ENCODE measurements at regions not wholly inside any gene's neighbourhood (a gene's known extent, or its start where the extent isn't known, plus 50 kb on each side); places are given as distances from the start of the nearest gene placed in this dataset.
A peak's percentile ranks its signal among the peaks of the same experiment; 100 is the strongest.
"Not testable (repeated sequence)": the region's sequence is repeated elsewhere in the genome, so short reads cannot be mapped to it uniquely, and the experiment has no call there.

DNA sequence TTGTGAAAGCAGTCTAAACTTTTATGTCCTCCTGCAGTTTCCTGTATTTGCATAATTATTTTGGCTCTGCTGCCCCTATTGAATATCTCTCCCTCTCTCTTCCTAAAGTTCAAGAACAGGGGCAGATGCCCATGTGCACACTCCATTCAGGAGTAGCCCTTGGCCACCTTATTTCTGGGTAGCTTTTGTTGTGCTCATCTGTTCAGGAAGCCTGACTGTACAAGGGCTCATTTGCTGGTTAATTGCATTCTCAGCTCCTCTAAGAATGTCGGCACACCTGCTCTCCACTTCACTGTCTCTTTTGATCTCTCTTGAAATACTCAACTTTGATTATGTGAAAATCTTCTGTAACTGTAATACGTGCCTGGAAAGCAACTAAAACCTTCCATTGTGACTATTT is 1378.8 kb upstream of the CDH8 start:
- DNase-seq = no peak

DNA sequence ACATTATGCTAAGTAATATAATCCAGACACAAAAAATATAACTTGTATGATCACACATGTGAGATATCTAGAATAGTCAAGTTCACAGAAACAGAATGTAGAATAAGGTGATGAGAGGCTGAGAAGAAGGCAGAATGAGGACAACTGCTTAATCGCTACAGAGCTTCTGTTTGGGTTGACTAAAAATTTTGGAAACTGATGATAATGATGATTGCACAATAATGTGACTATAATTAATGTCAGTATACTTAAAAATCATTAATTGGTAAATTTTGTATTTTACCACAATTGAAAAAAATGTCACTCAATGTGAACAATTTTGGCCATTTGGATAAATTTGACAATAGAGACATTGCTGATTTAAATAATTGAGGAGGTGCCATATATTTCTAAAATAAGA is 1374.4 kb upstream of the CDH8 start:
- no peak for DNase-seq

DNA sequence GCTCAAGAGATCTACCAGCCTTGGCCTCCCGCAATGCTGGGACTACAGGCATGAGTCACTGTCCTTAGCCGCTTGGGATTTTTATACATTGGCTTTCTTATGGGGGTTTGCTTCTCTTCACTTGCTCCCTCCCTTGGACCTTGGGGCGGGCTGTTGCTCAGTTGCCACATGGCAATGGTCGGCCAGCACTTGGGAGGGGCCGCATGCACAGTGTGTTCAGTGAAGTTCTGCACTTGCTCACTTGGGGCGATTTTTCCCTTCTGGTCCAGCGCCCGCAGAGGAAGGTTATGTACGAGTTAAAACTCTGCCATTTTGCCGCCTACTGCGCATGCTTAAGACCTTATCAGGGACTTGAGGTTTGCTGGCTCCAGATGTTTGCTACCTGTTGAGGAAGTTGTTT is 1367.6 kb upstream of the CDH8 start:
- DNase-seq = no peak

DNA sequence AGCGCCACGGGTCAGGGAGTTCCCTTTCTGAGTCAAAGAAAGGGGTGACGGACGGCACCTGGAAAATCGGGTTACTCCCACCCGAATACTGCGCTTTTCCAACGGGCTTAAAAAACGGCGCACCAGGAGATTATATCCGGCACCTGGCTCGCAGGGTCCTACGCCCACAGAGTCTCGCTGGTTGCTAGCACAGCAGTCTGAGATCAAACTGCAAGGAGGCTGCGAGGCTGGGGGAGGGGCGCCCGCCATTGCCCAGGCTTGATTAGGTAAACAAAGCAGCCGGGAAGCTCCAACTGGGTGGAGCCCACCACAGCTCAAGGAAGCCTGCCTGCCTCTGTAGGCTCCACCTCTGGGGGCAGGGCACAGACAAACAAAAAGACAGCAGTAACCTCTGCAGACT is 1352.0 kb upstream of the CDH8 start:
- not testable (repeated sequence) for DNase-seq

DNA sequence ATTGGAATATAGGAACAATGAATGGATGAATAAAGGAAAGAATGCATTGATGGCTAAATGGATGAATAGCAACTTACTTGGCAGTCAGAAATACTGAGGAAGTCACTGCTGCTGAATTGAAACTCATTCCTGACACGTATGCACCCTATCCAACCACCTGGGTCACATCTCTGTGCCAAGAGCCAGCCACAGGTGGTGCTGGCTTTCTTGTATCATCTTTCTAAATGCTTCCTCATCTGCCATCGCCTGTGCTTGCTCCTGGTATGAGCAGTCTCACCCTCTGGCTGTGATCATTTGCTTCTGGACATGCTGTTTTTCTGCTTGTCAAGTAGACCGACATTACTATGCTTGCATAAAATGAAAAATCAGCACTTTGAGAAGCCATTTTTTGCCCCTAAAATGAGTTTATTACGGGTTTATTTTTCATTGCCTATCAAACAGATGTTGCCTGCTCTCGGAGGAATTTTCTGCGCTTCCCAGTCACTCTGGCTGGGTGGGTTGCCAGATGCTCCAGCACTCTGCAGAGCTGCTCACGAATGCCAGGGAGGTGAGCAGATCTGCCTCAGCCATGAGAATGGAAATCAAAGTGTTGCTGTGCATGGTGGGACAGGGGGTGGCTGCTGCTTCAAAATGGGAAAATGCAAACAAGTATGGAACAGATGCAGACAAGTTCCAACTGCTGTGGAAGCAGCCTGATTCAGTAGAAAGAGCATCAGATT is 1349.6 kb upstream of the CDH8 start:
- no peak for DNase-seq

DNA sequence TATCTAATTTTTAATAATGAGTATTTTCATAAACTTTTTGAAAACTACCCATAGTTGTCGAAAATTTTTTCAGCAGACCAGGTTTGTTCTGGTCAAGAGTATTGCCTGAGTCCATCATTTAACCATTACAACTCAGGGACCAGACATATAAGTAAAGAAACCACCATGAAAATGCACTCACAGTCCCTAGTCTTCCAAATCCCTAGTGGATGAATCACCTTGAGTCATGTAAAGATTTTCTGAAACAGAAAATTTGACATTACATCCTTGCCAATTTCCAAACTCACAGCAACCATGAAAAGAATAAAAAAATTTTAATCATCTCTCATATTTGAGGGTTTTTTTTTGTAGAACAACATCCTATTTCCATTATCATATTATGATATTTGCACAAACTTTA is 1337.5 kb upstream of the CDH8 start:
- DNase-seq = no peak

DNA sequence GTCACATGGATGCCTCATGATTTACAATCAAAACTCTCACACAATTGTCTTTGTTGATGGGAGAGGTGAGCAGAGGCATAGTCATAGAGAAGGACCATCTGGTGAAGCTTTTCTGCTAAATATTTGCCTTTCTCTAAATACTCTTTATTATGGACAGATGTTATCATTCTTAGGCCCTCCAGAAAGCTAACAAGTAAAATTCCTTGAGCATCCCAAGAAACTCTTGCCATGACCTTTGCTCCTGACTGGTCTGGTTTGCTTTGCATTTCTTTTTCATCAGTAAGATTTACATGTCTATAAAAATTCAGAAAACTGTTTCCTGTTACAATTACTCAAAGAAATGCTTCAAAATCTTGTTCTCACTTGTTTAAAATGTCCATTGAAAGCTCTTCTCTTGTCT is 1336.6 kb upstream of the CDH8 start:
- no peak for DNase-seq

DNA sequence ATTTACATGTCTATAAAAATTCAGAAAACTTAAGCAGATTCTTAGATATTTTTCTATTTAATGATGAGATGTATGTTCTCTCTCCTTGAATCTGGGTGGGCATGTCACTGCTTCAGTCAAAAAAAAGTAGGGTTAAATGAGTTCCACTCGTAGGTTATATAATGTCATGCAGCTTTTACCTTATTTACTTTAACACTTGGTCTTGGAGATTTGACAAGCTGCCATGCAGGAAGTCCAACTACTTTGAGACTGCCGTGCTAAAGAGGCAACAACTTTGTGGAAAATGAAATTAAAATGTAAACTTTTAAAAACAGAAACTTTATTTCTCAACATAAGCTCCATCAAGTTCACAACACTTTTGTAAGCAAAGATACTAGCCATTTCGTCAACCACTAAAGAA is 1336.0 kb upstream of the CDH8 start:
- no peak for DNase-seq

DNA sequence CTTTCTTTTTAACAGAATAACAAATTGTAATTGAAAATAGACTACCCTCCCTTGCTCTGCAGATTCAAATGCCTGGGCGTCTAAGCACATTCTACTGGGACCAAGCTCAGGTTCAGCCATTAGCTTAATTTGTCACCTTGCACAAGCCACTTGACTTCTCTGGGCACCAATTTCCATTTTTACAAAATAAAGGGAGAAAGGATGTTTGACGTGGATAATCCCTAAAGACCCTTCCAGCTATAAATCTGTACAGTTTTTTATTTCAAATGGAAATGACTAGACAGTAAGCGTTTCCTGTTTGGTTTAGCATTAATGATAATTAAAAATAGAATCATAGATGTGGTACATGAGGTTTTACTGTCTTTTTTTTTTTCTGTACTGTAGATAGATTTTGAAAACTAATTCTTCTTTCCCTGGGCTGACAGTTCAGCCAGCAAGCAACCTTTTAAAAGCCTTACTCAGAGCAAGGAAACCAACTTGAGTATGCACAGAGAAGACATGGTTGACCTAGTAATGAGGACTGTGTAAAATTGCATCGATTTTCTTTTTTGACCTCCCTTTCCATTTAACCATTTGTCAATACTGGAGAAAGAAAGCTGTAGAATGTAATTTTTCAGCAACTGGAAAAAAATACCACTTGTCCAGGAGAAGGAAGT is 1329.5 kb upstream of the CDH8 start:
- no peak for DNase-seq

DNA sequence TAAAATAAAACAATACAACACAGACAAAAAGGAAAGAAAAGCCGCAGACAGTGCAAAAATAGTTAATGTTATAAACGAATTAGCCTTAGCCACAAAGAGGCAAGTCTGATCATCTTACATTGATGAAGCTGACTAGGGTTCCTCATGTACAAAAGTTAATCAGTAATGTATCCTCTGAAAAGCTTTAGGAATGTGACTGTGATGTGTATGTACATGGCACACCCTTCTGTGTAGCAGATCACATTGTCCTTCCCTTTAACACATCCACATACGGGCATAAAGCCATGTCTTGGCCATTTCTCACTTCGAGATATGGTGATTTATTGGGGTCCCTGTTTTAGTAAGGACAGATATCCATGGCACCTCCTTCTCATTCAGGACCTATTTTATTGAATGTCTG is 1327.5 kb upstream of the CDH8 start:
- no peak for DNase-seq

DNA sequence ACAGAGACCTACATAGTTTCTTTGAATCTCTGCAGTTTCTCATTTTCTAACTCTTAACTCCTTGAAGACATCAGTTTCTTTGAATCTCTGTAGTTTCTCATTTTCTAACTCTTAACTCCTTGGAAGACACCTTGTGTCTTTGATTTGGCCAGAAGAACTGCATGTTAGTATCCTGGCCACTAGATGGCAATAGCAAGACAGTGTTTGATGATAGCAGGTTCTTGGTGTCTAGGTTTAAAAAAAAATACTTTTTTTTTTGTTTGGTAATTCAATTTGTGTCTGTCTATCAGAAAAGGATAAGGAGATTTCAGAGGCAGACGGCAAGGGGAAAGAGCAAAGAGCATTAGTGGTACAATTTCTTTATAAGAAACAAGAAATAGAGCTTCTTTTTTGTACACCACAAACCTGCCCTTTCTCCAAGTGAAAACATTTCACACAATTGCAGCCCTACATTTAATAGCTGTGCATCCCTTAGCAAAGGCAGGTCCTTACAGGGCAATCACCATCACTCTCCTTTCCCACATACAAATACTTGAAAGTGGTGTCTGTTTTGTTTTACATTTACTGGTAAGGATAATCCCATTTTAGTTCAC is 1324.9 kb upstream of the CDH8 start:
- peak; percentile 32 for DNase-seq

DNA sequence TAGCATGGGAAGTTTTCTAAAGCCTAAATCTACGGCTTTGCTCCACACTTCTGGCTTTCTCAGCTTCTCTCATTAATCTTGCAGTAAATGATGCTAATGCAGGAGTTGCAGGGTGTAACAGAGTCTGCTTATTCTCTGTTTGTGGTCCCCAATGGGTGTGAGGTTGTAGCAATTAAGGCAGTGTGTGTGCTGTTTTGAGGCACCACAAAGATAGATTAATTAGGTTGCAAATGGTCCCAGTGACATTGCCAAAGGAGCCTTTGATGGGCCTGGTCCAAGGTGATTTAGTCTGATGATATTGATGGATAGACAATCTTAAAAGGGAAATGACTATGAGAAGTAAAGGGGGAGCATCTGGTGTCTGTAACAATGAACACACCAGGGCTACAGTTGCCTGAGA is 1313.7 kb upstream of the CDH8 start:
- no peak for DNase-seq

DNA sequence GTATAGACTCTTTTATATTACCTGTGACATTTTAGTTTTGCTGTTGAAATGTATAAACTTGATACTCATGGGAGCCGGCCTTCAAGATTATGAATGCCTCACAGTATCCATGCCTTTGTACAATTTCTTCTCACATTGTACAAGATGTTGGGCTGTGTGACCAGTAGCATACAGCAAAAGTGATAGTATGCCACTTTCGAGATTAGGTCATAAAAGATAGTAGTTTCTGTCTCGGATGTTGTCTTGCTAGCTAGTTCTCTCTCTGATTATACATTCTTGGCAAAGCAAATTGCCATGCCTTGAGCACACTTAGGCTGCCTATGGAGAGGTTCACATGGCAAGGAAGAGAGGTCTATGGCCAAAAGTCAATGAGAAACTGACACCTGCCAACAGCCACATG is 1309.8 kb upstream of the CDH8 start:
- no peak for DNase-seq

DNA sequence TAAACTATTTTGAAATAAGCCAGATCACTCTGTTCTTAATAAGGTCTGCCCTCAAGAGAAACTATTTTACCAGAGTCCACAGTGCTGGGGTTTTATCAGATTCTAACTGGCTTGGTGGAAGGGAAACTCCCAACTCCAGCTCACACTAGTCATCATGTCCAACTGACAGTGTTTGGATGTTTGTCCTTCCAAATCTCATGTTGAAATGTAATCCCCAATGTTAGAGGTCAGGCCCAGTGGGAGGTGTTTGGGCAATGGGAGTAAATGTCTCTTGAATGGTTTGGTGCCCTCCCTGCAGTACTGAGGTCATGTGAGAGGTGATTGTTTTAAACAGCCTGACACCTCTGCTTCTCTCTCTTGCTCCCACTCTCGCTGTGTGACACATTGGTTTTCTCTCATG is 1301.0 kb upstream of the CDH8 start:
- no peak for DNase-seq

DNA sequence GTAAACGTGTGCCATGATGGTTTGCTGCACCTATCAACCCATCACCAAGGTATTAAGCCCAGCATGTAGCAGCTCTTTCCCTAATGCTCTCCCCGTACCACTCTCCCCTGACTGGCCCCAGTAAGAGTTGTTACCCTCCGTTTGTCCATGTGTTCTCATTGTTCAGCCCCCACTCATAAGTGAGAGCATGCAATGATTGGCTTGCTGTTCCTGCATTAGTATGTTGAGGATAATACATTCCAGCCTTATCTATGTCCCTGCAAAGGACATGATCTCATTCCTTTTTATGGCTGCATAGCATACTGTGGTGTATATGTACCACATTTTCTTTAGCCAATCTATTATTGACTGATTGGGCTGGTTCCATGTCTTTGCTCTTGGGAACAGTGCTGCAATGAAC is 1294.9 kb upstream of the CDH8 start:
- no peak for DNase-seq

DNA sequence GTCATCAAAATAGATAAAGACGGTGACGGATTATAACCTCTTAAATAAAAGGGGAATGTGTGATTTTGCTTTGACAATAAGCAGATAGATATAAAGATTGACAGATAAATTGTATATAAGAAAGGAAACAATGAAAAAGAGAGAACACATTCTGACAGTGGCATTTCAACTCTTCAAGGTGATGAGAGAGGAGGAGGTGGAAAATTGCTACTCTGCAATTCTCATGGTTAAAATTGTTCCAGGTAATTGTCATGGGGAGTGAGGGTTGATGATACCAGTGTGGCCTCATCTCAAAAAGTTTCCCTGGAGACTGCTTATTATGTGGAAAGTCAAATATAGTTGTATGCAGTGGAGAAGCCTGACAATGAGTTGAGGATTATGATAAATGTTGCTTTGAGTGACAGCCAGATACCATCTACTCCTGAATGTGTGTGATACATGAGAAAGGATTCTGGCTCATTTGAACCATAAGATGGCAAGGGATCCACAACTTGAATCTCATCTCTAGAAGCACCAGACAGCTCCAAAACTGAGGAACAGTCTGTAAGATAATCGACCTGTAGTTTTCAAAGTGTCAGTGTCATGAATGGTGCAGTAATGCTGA is 1290.6 kb upstream of the CDH8 start:
- DNase-seq = no peak

DNA sequence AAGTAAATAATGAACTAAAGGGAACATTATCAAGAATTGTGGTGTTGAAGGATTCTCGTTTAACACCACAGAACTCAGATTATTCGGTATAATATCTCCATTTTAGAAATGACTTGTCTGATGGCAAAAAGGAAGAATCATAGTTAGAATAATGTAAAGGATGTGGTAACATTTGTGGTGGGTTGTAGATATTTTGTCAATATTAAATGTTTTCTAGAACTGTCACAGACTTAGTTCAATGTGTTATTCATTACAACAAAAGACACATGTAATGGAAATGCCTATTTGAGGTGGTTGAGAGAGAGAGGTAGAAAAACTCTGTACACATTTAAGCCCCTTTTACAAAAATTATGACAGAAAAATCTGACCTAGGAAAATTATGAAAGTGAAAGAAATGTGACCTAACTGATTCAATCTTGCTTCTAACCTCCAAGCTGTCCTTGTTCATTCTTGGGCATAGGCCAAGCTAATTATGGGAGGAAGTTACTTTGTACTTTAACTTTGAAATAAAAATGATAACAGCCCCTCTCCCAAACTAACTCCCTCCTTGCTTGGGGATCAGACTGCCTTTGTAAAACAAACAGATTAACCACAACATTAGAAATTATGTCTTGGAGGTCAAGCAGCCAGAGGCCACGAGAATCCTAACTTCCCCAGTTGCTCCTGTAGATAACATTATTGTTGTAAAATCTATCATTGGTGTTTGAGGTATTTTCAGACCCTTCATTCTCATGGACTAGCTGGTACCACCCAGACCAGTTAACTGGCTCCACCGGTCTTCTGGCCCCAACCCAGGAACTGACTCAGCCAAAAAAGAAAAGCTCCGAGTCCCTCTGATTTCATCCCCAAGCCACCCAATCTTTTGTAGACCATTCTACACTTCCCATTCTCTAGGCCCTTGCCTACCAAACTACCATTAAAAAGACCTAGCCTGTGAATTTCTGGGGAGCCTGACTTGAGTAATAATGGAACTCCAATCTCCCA is 1287.8 kb upstream of the CDH8 start:
- no peak for DNase-seq

DNA sequence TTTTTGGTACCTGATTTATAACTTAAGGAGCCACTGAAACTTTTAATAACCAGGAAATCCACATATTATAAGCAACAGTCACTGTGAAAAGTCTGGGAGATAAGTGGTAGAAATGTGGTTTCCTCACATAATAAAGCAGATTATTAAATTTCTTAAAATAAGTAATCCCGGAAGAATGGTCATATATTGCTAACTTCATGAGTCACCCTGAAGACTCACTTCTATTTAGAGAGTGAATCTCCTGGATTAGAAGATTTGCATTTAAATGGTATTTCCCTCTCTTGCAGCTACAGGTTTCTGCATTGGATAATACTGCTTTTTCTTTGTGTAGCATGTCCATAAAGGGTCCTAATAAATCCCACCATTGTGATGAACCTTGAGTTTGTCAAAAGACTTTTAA is 1286.8 kb upstream of the CDH8 start:
- no peak for DNase-seq

DNA sequence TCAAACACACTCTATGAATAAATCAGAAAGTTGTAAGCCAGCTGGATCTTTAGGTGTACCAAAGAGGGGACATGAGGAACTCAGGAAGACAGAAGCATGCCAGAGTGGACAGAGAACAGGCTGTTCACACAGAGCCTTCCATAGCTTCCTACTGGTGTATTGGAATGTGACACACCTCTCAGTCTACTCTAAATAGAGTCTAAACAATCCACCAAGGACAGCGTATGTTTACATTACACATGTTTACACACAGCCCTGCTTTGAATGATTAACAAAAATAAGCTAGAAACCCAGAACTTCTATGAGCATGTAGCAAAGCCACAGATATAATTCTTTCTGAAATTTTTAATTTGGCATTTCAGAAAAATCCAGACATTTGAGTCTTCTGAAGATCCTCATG is 1279.0 kb upstream of the CDH8 start:
- no peak for DNase-seq

DNA sequence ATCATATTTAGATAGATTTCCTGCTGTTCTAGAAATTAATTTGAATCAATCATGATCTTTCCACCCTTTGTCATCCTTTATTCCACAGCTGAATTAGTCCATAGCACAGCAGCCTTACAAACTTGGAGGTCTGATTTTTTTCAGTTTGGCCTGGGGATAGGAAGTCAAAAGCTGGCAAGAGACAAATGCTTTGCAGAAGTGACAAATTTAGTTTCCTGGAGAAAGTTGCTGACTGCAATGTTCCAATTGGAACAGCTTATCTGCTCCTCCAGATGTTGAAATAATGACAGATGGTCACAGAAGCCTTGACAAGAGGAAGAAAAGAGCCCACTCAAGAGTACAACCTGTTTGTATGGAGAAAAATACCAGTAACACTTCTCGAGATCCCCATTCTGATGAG is 1276.1 kb upstream of the CDH8 start:
- DNase-seq = no peak

DNA sequence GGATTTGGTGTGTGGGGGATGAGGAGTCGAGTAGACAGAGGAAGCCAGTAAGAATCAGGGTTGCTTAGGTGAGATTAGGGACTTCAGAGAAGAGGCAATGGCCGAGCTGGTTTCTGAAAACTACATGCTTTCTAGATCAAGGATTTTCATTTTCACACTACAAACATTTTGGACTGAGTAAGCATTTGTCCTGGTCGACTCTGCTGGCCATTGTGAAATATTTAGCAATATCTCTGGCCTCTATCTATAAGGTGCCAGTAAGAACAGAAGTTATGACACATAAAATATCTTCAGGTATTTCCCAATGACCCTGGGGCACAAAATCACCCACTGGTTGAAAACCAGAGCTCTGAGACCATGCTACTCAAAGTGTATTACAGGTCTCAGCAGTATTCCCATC is 1275.1 kb upstream of the CDH8 start:
- DNase-seq = no peak

DNA sequence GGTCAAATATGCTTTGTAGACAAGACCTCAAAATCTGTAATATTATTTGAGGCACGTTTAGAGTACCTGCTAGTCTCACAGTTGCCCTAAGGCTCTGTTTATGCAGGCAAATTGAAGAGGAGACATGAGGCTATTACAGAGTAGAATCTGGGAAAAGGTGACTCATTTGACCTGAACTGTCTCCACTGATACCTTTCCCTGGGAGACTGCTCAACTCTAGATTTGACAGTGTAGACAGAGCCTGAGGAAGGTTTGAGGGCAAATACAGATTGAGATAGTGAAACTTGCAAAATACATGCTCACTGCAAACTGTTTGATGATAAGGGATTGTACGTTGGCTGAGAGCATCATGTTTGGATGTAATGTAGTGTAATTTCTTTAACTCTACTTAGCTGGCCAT is 1266.6 kb upstream of the CDH8 start:
- no peak for DNase-seq

DNA sequence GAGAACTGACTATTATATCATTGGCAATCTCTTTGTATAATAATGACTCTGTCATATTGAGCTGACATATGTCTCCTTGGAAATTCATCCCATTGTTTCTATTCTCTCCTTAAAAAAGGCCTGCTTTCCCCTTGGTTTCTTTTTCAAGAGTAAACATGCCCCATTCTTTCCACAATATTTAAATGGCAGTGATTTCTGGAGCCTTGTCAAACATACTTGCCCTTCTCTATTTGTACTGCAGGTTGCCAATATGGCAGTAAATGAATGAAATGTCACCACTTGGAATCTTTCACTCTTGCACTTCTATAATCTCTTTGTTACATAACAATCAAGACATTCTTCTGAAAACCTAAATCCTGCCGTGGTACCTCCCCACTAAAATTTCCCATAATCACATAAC is 1265.1 kb upstream of the CDH8 start:
- DNase-seq = no peak

All from SHP77 treated with DMSO at 0.1 percent for 48 hours (cell line).